Activated CD4-positive, alpha-beta T cell treated with anti-CD3 and anti-CD28 coated beads for 48 hours (primary cell): ENCODE measurements at regions not wholly inside any gene's neighbourhood (a gene's known extent, or its start where the extent isn't known, plus 50 kb on each side); places are given as distances from the start of the nearest gene placed in this dataset.
"Not testable (repeated sequence)": the region's sequence is repeated elsewhere in the genome, so short reads cannot be mapped to it uniquely, and the experiment has no call there.

Source experiments
- DNase-seq: peaks from one replicate; pipeline ENCODE4 v3.0.0-alpha.2; 2020

GRCh38 chr2:144674071-144674470, 154.2 kb upstream of the ZEB2 start:
- no peak for DNase-seq

- DNase-seq: no peak
These were observed 153.5 kb upstream of the ZEB2 start for GRCh38 chr2:144673456-144673855.

GRCh38 chr2:144671695-144672455, 152.0 kb upstream of the ZEB2 start:
- DNase-seq: no peak

GRCh38 chr2:144670738-144671137, 150.8 kb upstream of the ZEB2 start:
- DNase-seq: no peak

GRCh38 chr2:144670080-144670479, 150.2 kb upstream of the ZEB2 start:
- DNase-seq: no peak

- no peak for DNase-seq
These were observed 149.5 kb upstream of the ZEB2 start for GRCh38 chr2:144669196-144669987.

- DNase-seq: no peak
These were observed 148.7 kb upstream of the ZEB2 start for GRCh38 chr2:144668493-144669110.

- DNase-seq: no peak
These were observed 146.1 kb upstream of the ZEB2 start for GRCh38 chr2:144666032-144666431.

GRCh38 chr2:144663207-144663606, 143.3 kb upstream of the ZEB2 start:
- DNase-seq: no peak

GRCh38 chr2:144660518-144661316, 140.8 kb upstream of the ZEB2 start:
- DNase-seq: no peak

GRCh38 chr2:144659731-144660275, 139.9 kb upstream of the ZEB2 start:
- peak; percentile 30 for DNase-seq

GRCh38 chr2:144654523-144654922, 134.6 kb upstream of the ZEB2 start:
- no peak for DNase-seq

- DNase-seq: no peak
These were observed 131.0 kb upstream of the ZEB2 start for GRCh38 chr2:144650907-144651306.

GRCh38 chr2:144648837-144649465, 129.0 kb upstream of the ZEB2 start:
- no peak for DNase-seq

GRCh38 chr2:144645083-144645778, 125.3 kb upstream of the ZEB2 start:
- no peak for DNase-seq

GRCh38 chr2:144644549-144644948, 124.6 kb upstream of the ZEB2 start:
- no peak for DNase-seq

GRCh38 chr2:144643537-144644336, 123.8 kb upstream of the ZEB2 start:
- no peak for DNase-seq

- DNase-seq: no peak
These were observed 122.9 kb upstream of the ZEB2 start for GRCh38 chr2:144642856-144643255.

- no peak for DNase-seq
These were observed 122.2 kb upstream of the ZEB2 start for GRCh38 chr2:144642131-144642530.

- not testable (repeated sequence) for DNase-seq
These were observed 118.3 kb upstream of the ZEB2 start for GRCh38 chr2:144638250-144638649.

- DNase-seq: not testable (repeated sequence)
These were observed 116.9 kb upstream of the ZEB2 start for GRCh38 chr2:144636860-144637259.
